Osteocyte (in vitro differentiated cells): ENCODE measurements at regions not wholly inside any gene's neighbourhood (a gene's known extent, or its start where the extent isn't known, plus 50 kb on each side); places are given as distances from the start of the nearest gene placed in this dataset.

ENCODE experiments used
- DNase-seq: peaks from one replicate; pipeline ENCODE4 v3.0.0; 2021; ENCODE audit warnings: mixed read lengths; ENCODE audit not compliant: unreplicated experiment; ENCODE audit errors: extremely low spot score
- H3K27ac Mint-ChIP-seq: one replicate; pipeline ENCODE4 v1.8.0; 2021; ENCODE audit warnings: mild to moderate bottlenecking, mixed read lengths; ENCODE audit not compliant: unreplicated experiment
- H3K27me3 Mint-ChIP-seq: one replicate; pipeline ENCODE4 v1.8.0; 2021; ENCODE audit warnings: mixed read lengths; ENCODE audit not compliant: unreplicated experiment
- H3K36me3 Mint-ChIP-seq: one replicate; pipeline ENCODE4 v1.8.0; 2021; ENCODE audit warnings: mixed read lengths; ENCODE audit not compliant: unreplicated experiment
- H3K4me1 Mint-ChIP-seq: one replicate; pipeline ENCODE4 v1.8.0; 2021; ENCODE audit warnings: mixed read lengths; ENCODE audit not compliant: unreplicated experiment
- H3K4me3 Mint-ChIP-seq: one replicate; pipeline ENCODE4 v1.8.0; 2021; ENCODE audit warnings: mild to moderate bottlenecking, moderate library complexity, mixed read lengths; ENCODE audit not compliant: unreplicated experiment
- H3K9me3 Mint-ChIP-seq: one replicate; pipeline ENCODE4 v1.8.0; 2021; ENCODE audit warnings: mixed read lengths; ENCODE audit not compliant: unreplicated experiment
- CTCF ChIP-seq: fragments of 200-600 bp; sonication (generic); IDR thresholded peaks from 2 replicates; pipeline ENCODE4 v1.5.0; 2021; ENCODE audit warnings: antibody characterized with exemption, mild to moderate bottlenecking, moderate library complexity

DNA sequence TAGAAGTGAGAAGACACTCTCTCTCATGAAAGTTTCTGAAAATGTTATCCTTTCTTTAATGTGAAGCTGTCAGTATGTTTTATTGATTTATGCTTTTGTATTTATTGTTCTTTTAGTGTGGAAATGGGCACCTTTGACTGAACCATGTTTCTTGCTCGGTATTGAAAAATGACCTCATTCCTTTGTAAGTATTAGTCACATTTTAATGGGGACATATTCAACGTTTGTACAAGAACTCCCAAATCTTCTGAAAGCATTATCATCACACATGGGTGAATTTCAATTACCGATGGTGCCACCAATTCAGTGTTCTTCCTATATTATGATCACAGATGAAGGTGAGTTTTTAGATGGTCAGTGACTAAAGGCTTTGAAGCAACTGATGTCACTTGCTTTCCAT, 371.8 kb upstream of the GCFC2 start:
- no peak overlapping the region for H3K27ac Mint-ChIP-seq
- no peak for TF ChIP-seq CTCF
- no peaks in the 10 kb centered on the region for H3K9me3 Mint-ChIP-seq
- no peaks in the 10 kb centered on the region for H3K4me1 Mint-ChIP-seq
- H3K27me3 Mint-ChIP-seq: no peaks in the 10 kb centered on the region
- H3K36me3 Mint-ChIP-seq: no peaks in the 10 kb centered on the region
- DNase-seq: no peak
- no peak overlapping the region for H3K4me3 Mint-ChIP-seq

DNA sequence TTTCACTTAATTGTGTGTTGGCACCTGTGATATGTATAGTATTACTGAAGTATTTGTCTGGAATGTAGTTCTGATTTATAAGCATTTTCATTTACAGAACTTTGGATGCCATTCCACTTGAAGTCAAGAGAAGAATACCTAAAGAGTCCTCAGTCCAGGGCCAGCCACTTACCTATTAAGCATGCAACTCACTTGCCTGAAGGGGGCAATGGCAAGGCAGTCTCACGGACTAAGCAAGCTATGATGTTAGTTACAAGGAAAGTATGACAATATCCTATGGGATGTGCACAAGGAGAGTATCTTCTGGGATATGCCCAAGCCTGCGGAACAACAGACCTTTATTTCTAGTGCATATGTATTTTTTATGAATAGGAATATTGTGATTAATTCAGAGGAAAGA, 369.4 kb upstream of the GCFC2 start:
- DNase-seq: no peak
- H3K4me1 Mint-ChIP-seq: no peaks in the 10 kb centered on the region
- H3K36me3 Mint-ChIP-seq: no peaks in the 10 kb centered on the region
- H3K4me3 Mint-ChIP-seq: no peak overlapping the region
- no peaks in the 10 kb centered on the region for H3K27me3 Mint-ChIP-seq
- H3K9me3 Mint-ChIP-seq: no peaks in the 10 kb centered on the region
- TF ChIP-seq CTCF: no peak
- no peak overlapping the region for H3K27ac Mint-ChIP-seq

GRCh38 chr2:76075126-76075525, 364.4 kb upstream of the GCFC2 start:
- Mint-ChIP-seq H3K27ac (no peak overlapping the region), H3K4me3 (no peak overlapping the region), H3K27me3 (no peaks in the 10 kb centered on the region), H3K9me3 (no peaks in the 10 kb centered on the region), H3K36me3 (no peaks in the 10 kb centered on the region), H3K4me1 (no peaks in the 10 kb centered on the region)
- DNase-seq: no peak
- TF ChIP-seq CTCF: no peak

DNA sequence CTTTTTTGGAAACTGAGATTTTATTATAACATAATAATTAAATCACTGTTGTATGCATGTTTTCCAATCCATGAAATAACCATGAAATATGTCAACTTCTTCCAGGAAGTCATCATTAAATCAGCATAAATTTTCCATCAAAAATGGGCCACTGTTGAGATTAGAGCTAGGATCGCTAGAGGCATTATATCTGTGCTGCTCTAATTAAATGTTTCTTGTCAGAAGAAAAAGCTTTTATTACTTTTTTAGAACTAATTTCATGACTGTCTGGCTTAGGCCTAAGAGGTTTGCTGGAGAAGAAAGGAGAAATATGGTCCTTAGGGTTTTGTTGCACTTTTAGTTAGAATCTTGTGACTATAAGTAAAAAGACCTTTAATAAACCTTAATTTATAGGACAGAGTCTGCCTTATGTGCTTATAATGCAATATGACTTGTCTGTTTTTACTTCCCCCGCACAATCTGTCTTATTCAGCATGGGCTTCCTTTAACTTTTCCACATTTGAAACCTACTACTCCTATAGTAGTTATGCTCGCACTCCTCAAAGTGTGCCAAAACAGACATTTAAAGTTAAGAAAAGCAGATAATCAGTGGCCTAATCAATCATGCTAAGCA, 363.4 kb upstream of the GCFC2 start:
- Mint-ChIP-seq H3K27ac (no peak overlapping the region), H3K36me3 (no peaks in the 10 kb centered on the region), H3K9me3 (peaks cover 6% of the 10 kb centered on the region), H3K4me1 (no peaks in the 10 kb centered on the region), H3K27me3 (no peaks in the 10 kb centered on the region), H3K4me3 (no peak overlapping the region)
- no peak for DNase-seq
- TF ChIP-seq CTCF: no peak

GRCh38 chr2:76050196-76050595, 339.5 kb upstream of the GCFC2 start:
- Mint-ChIP-seq H3K9me3 (peaks cover 8% of the 10 kb centered on the region), H3K4me3 (no peak overlapping the region), H3K27ac (no peak overlapping the region), H3K4me1 (no peaks in the 10 kb centered on the region), H3K27me3 (no peaks in the 10 kb centered on the region), H3K36me3 (no peaks in the 10 kb centered on the region)
- DNase-seq: no peak
- no peak for TF ChIP-seq CTCF
